ENCODE measurements at regions not wholly inside any gene's neighbourhood (a gene's known extent, or its start where the extent isn't known, plus 50 kb on each side); places are given as distances from the start of the nearest gene placed in this dataset.
"Not testable (repeated sequence)": the region's sequence is repeated elsewhere in the genome, so short reads cannot be mapped to it uniquely, and the experiment has no call there.

- DNase-seq (ENCODE audit: low read depth in 2 of 2, low spot score in 1 of 2), result no peak
Observed at GRCh38 chr5:118208031-118208453, 780.3 kb downstream of the DTWD2 start.

- DNase-seq (ENCODE audit: low read depth in 2 of 2, low spot score in 1 of 2), result no peak
Observed at GRCh38 chr5:118199801-118200200, 788.5 kb downstream of the DTWD2 start.

GRCh38 chr5:118196229-118196628, 792.1 kb downstream of the DTWD2 start:
- DNase-seq (ENCODE audit: low read depth in 2 of 2, low spot score in 1 of 2), result no peak

- DNase-seq (ENCODE audit: low read depth in 2 of 2, low spot score in 1 of 2), result no peak
Observed at GRCh38 chr5:118195211-118195610, 793.1 kb downstream of the DTWD2 start.

GRCh38 chr5:118193194-118193905, 795.0 kb downstream of the DTWD2 start:
- DNase-seq (ENCODE audit: low read depth in 2 of 2, low spot score in 1 of 2), result no peak

GRCh38 chr5:118185018-118185417, 803.3 kb downstream of the DTWD2 start:
- DNase-seq (ENCODE audit: low read depth in 2 of 2, low spot score in 1 of 2), result no peak

DNA sequence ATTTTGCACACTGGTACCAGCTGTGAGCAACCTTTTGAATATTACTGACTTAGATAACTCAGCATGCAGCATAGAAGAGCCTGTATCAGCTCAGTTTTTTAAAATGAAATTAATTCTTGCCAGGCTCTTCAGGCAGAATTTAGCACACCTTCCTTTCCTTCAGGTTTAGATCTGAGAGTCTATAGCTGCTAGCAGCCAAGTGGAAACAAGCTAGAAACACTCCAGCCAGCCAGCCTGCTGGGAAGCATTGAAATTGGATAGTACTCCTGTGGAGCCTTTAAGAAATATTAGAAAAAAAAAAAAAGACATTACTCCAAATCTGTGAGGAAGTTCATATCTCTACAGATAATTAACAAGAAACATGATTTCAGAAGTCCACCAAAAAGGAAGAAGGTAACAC, 812.2 kb downstream of the DTWD2 start:
- no peak for DNase-seq (ENCODE audit: low read depth in 2 of 2, low spot score in 1 of 2)

GRCh38 chr5:118174671-118175070, 813.7 kb downstream of the DTWD2 start:
- no peak for DNase-seq (ENCODE audit: low read depth in 2 of 2, low spot score in 1 of 2)

DNA sequence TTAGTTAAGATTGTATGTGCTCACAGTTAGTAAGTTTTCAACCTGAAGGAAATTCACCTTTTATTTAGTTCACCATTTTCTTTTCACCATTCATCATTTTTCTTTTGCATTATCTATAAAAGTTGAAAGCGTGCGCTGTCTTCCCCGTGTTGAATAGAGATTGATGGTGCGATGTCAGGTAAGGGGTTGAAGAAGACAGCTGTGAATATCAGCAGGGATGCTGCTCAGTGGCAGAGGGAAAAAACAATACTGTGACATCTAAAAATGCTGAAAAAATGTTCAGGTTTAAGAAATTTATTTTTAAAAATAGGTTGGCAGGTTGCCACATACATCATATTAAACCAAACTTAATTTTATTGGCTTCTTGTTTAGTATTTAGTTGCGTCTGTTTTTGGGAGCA, 815.0 kb downstream of the DTWD2 start:
- no peak for DNase-seq (ENCODE audit: low read depth in 2 of 2, low spot score in 1 of 2)

- DNase-seq (ENCODE audit: low read depth in 2 of 2, low spot score in 1 of 2), result no peak
Observed at GRCh38 chr5:118165619-118166018, 822.7 kb downstream of the DTWD2 start.

- DNase-seq (ENCODE audit: low read depth in 2 of 2, low spot score in 1 of 2), result no peak
Observed at GRCh38 chr5:118156181-118156580, 832.2 kb downstream of the DTWD2 start.

GRCh38 chr5:118146824-118147223, 841.5 kb downstream of the DTWD2 start:
- no peak for DNase-seq (ENCODE audit: low read depth in 2 of 2, low spot score in 1 of 2)

DNA sequence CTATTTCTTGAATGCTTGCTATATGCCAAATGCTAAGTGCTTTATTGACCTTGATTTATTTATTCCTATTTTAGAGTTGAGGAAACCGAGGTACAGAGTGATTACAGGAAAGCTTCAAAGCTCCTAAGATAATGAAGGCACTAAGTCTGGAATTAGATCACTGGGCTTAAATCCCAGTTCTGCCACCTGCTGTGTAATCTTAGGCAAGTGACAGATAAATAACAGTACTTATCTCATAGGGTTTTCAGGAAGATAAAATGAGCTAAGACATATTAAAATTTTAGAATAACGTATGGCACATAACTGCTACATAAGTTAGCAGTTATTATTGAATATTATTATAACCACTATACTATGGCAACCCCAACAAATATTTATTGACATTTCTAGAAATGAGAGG, 843.8 kb downstream of the DTWD2 start:
- DNase-seq (ENCODE audit: low read depth in 2 of 2, low spot score in 1 of 2), result no peak

- no peak for DNase-seq (ENCODE audit: low read depth in 2 of 2, low spot score in 1 of 2)
Observed at GRCh38 chr5:118139361-118139760, 849.0 kb downstream of the DTWD2 start.

DNA sequence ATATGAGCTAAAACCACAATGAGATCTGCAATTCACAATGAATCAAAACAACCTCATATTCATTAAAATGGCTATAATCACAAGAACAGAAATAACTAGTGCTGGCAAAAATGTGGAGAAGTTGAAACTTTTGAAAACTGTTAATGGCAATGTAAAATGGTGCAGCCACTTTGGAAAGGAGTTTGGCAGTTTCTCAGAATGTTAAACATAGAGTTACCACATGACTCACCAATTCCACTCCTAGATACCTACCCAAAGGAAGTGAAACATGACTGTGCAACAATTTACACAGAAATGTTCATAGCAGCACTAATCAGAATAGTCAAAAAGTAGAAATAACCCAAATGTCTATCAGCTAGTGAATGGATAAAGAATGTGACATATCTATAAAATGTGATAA, 862.2 kb downstream of the DTWD2 start:
- no peak for DNase-seq (ENCODE audit: low read depth in 2 of 2, low spot score in 1 of 2)

DNA sequence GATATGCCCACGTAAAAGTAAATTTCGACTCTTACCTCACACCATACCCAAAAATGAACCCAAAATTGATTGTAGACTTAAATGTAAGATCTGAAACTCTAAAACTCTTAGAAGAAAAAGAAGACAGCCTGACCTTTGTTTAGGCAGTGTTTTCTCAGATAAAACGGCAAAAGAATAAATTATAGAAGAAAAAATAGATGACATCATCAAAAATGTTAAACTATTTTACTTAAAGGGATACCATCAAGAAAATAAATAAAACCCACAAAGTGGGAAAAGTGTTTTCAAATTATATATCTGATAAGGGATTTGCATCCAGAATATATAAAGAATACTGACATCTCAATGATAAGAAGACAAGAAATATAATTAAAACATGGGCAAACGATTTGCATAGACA, 862.7 kb downstream of the DTWD2 start:
- no peak for DNase-seq (ENCODE audit: low read depth in 2 of 2, low spot score in 1 of 2)

DNA sequence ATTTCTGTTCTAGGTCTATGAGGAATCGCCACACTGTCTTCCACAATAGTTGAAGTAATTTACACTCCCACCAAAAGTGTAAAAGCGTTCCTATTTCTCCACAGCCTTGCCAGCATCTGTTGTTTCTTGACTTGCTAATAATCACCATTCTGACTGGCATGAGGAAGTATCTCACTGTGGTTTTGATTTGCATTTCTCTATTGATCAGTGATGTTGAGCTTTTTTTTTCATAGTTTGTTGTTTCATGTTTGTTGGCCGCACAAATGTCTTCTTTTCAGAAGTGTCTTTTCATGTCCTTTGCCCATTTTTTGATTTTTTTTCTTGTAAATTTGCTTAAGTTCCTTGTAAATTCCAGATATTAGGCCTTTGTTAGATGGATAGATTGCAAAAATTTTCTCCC, 867.1 kb downstream of the DTWD2 start:
- no peak for DNase-seq (ENCODE audit: low read depth in 2 of 2, low spot score in 1 of 2)

DNA sequence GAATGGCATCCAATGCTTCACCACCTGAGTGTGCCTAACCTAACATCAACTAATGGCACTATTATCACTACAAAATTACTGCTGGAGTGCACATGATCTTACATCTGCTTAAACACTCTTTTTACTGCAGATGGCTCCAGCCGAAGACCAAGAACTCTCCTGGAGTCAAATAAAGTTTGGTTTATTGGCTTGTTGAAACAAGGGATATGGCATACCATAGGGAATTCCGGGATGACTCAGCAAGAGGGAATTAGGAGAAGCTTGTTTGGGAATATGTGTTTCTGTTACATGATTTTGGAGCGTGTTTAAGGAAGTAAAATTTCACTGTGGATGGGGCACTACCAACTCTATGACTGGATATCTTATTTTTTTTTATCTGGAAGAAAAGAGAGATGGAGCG, 872.6 kb downstream of the DTWD2 start:
- no peak for DNase-seq (ENCODE audit: low read depth in 2 of 2, low spot score in 1 of 2)

GRCh38 chr5:118111956-118112355, 876.4 kb downstream of the DTWD2 start:
- no peak for DNase-seq (ENCODE audit: low read depth in 2 of 2, low spot score in 1 of 2)

DNA sequence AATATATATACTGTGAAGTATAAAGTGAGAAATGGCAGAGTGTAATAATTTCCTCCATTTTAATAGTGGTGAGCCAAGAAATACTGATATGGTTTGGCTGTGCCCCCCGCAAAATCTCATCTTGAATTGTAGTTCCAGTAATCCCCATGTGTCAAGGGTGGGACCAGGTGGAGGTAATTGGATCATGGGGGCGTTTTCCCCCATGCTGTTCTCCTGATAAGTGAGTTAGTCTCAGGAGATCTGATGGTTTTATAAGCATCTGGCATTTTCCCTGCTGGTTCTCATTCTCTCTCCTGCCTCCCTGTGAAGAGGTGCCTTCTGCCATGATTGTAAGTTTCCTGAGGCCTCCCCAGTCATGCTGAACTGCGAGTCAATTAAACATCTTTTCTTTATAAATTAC, 881.1 kb downstream of the DTWD2 start:
- DNase-seq (ENCODE audit: low read depth in 2 of 2, low spot score in 1 of 2), result not testable (repeated sequence)

GRCh38 chr5:118098716-118099115, 889.6 kb downstream of the DTWD2 start:
- no peak for DNase-seq (ENCODE audit: low read depth in 2 of 2, low spot score in 1 of 2)

- no peak for DNase-seq (ENCODE audit: low read depth in 2 of 2, low spot score in 1 of 2)
Observed at GRCh38 chr5:118095115-118095514, 893.2 kb downstream of the DTWD2 start.

DNA sequence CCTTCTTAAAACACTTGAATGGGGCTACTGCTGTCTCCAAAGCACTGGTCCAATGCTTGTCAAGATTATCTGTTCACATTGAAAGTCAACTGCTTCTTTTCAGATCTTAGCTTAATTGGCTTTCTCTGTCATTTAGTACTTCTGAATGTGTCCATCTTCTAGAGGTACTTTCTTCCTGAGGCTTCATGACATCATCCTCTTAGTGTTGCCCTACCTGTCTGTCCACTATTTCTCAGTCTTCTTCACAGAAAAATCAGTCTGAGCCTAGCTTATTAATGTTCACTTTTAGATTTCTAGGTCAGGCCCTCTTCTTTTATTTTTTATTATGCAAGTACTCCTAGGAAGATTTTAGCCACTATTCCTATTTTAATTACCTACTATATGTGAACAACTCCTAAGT, 899.9 kb downstream of the DTWD2 start:
- no peak for DNase-seq (ENCODE audit: low read depth in 2 of 2, low spot score in 1 of 2)
